Heart left ventricle (tissue), 16 donors: ENCODE measurements at regions not wholly inside any gene's neighbourhood (a gene's known extent, or its start where the extent isn't known, plus 50 kb on each side); places are given as distances from the start of the nearest gene placed in this dataset.

Source experiments
- ATAC-seq, 4 donors: fragments of 200-7000 bp; cut with Tn5 transposase; one replicate each; pipeline ENCODE4 v1.9.1; 2020 to 2022; ENCODE audit warnings: moderate library complexity in 4 of 4, mild to moderate bottlenecking in 3 of 4, moderate number of reproducible peaks in 1 of 4
- DNase-seq, 5 donors: peaks; one replicate each; pipeline ENCODE4 v3.0.0-alpha.2; 2020
- H3K27ac ChIP-seq, 12 donors: fragments of 200-600 bp; sonication (generic) in 4 of 12; one replicate each; pipeline versions ENCODE4 v1.5.0 to v1.8.0; 2016 to 2022; ENCODE audit warnings: mild to moderate bottlenecking in 2 of 12
- H3K27me3 ChIP-seq, 9 donors: fragments of 200-600 bp; sonication (generic) in 2 of 9; one replicate each; pipeline versions ENCODE4 v1.5.1 to v1.8.0; 2016 to 2022; ENCODE audit warnings: mild to moderate bottlenecking in 3 of 9
- H3K36me3 ChIP-seq, 9 donors: fragments of 200-600 bp; sonication (generic) in 2 of 9; one replicate each; pipeline versions ENCODE4 v1.5.0 to v1.8.0; 2018 to 2022; ENCODE audit warnings: mild to moderate bottlenecking in 2 of 9
- H3K4me1 ChIP-seq, 12 donors: fragments of 200-600 bp; sonication (generic) in 4 of 12; one replicate each; pipeline versions ENCODE4 v1.5.0 to v1.8.0; 2016 to 2022; ENCODE audit warnings: mild to moderate bottlenecking in 3 of 12
- H3K4me3 ChIP-seq, 12 donors: fragments of 200-600 bp; sonication (generic) in 4 of 12; one replicate each; pipeline versions ENCODE4 v1.5.0 to v1.8.0; 2017 to 2022; ENCODE audit warnings: mild to moderate bottlenecking in 9 of 12, moderate library complexity in 4 of 12
- H3K9me3 ChIP-seq, 12 donors: fragments of 200-600 bp; sonication (generic) in 4 of 12; one replicate each; pipeline versions ENCODE4 v1.5.0 to v1.8.0; 2016 to 2022; ENCODE audit warnings: mild to moderate bottlenecking in 1 of 12
- CTCF ChIP-seq, 12 donors: fragments of 200-600 bp; sonication (generic) in 4 of 12; IDR thresholded peaks; one replicate each; pipeline versions ENCODE4 v1.5.0 to v1.8.0; 2018 to 2022; ENCODE audit warnings: antibody characterized with exemption in 12 of 12, mild to moderate bottlenecking in 5 of 12
- POLR2A ChIP-seq, 2 donors: fragments of 450-650 bp; IDR thresholded peaks; one replicate each; pipeline ENCODE4 v1.6.1; 2017; ENCODE audit warnings: antibody characterized with exemption in 2 of 2, mild to moderate bottlenecking in 2 of 2, moderate library complexity in 2 of 2
- WGBS, 4 donors: extraction: QIAGEN DNeasy Blood & Tissue Kit in 2 of 4; methylation state at CpG; one replicate each; pipeline versions ENCODE4 v1.1.5 to v1.1.7; 2013 to 2018; 5-methylcytosine and 5-hydroxymethylcytosine counted together
- intact Hi-C, 10 donors: fragments of 100-400 bp; cut with DNase I; formaldehyde crosslinking; loops; one replicate each; pipeline versions ENCODE4 v1.11.1 to v1.14.2; 2022
- donor health status: ischemic (EF 13 %, LVEDD 7.1; RV severe dilation, severe dysfunction).
- donor health status: healthy with polysubstance abuse.
- donor health status: DM: no; HTN: yes; CAD: no.
- donor health status: DM: no; HTN: no; CAD: no.
- donor health status: ischemic (EF 25% LVEDD 6.9; RV normal size, moderate dysfunction).
- donor health status: ischemic (EF 25% LVEDD 5.7; RV mildly dilated, moderate dysfunction).
- donor health status: healthy.
- donor health status: DM: yes; HTN: yes; CAD: no.
- donor health status: ischemic (EF 35%, LVEDD 5.7; RV mildly dilated, moderate dysfunction).
- donor health status: nonischemic (EF 11% LVEDD 7.7; RV severe dilation, severe dysfunction).
- donor health status: DM: yes; HTN: yes; CAD: no.
- donor health status: PGD.
- donor health status: ischemic (EF 29% LVEDD 5.4; RV normal size, mild dysfunction).
- donor health status: nonischemic (EF 23%, LVEDD 6.1; RV moderate dilation, normal function).

DNA sequence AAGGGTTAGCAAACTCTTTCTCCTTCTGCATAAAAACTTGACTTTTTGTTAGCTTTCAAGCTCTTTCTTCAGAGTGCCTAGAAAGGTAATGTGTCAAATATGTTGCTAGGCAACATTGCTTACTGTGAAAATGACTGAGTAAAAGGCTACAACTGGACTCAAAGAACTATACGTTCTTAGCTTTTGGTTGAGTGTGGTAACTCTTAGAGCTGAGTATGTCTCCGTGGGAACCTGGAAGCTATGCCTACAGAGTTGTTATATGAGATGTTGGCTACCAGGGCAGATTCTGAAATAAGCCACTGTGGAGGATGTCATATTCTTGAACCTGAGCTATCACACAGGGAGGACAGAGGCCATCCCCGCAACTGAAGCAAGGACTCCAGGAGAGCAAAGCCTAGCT, 105.5 kb downstream of the ARL6IP6 start:
- Histone ChIP-seq H3K9me3 (no peaks in the 10 kb centered on the region), H3K4me3 (no peak overlapping the region), H3K27me3 (no peaks in the 10 kb centered on the region), H3K36me3 (no peaks in the 10 kb centered on the region), H3K27ac (no peak overlapping the region), H3K4me1 (no peaks in the 10 kb centered on the region)
- no peak for TF ChIP-seq CTCF (IDR thresholded peaks at IDR 0.05)
- TF ChIP-seq POLR2A (IDR thresholded peaks at IDR 0.05): no peak
- no peak for ATAC-seq
- 35 to 80% (median 51%) methylated on average over 3 of the region's 3 CpGs for WGBS, 4 donors
- intact Hi-C loops: no loop called here
- no peak for DNase-seq

- WGBS, 4 donors: 37 to 51% (median 40%) methylated on average over 5 of the region's 5 CpGs
- H3K9me3 ChIP-seq: no peaks in the 10 kb centered on the region
- H3K4me3 ChIP-seq: no peak overlapping the region
- ATAC-seq (no peak), DNase-seq (no peak)
- no peak overlapping the region for H3K27ac ChIP-seq
- H3K36me3 ChIP-seq: no peaks in the 10 kb centered on the region
- H3K27me3 ChIP-seq: no peaks in the 10 kb centered on the region
- no peaks in the 10 kb centered on the region for H3K4me1 ChIP-seq
- no peak for TF ChIP-seq CTCF (IDR thresholded peaks at IDR 0.05)
- no peak for TF ChIP-seq POLR2A (IDR thresholded peaks at IDR 0.05)
- intact Hi-C loops: no loop called here
These were observed 104.3 kb downstream of the ARL6IP6 start for GRCh38 chr2:152822676-152823075.

DNA sequence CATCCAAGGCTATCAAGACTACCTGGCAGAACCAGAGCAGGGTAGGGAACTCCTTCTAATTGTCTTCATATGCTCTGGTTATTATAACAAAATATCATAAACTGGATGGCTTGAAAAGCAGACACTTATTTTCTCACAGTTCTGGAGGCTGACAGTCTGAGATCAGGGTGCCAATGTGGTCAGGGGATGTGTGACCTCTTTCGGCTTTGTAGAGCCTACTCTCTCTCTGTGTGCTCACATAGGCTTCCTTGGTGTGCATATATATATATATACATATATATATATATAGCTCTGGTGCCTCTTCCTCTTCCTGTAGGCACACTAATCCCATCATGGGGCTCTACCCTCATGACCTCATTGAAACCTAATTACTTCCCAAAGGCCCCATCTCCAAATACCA, 101.6 kb downstream of the ARL6IP6 start:
- no peaks in the 10 kb centered on the region for H3K9me3 ChIP-seq
- DNase-seq (no peak), ATAC-seq (no peak)
- intact Hi-C loops: no loop called here
- TF ChIP-seq POLR2A (IDR thresholded peaks at IDR 0.05): no peak
- TF ChIP-seq CTCF (IDR thresholded peaks at IDR 0.05): no peak
- H3K27ac ChIP-seq: no peak overlapping the region
- WGBS, 4 donors: 93 to 100% (median 100%) methylated on average over 1 of the region's 1 CpG
- H3K27me3 ChIP-seq: no peaks in the 10 kb centered on the region
- H3K4me1 ChIP-seq: no peaks in the 10 kb centered on the region
- no peaks in the 10 kb centered on the region for H3K36me3 ChIP-seq
- H3K4me3 ChIP-seq: no peak overlapping the region

- DNase-seq: no peak
- intact Hi-C loops: no loop called here
- no peak overlapping the region for H3K4me3 ChIP-seq
- H3K4me1 ChIP-seq: no peaks in the 10 kb centered on the region
- no peak for ATAC-seq
- H3K36me3 ChIP-seq: no peaks in the 10 kb centered on the region
- H3K27ac ChIP-seq: no peak overlapping the region
- H3K27me3 ChIP-seq: no peaks in the 10 kb centered on the region
- WGBS, 4 donors: 79 to 84% (median 82%) methylated on average over 3 of the region's 3 CpGs
- H3K9me3 ChIP-seq: peaks cover 0 to 21% (median 5%) of the 10 kb centered on the region in 12 donors
- TF ChIP-seq POLR2A (IDR thresholded peaks at IDR 0.05) (no peak), CTCF (IDR thresholded peaks at IDR 0.05) (no peak)
These were observed 97.3 kb downstream of the ARL6IP6 start for GRCh38 chr2:152815634-152816257.
